BJ (cell line): ENCODE measurements at regions not wholly inside any gene's neighbourhood (a gene's known extent, or its start where the extent isn't known, plus 50 kb on each side); places are given as distances from the start of the nearest gene placed in this dataset.

Source experiments
- CTCF ChIA-PET: fragments of 350-600 bp; formaldehyde crosslinking; extraction: SDS; loops from one replicate; lab custom pipeline; 2021; ENCODE audit warnings: antibody characterized with exemption, inconsistent platforms; lab: Yijun Ruan, JAX
- POLR2A ChIA-PET: fragments of 300-600 bp; sonication (Branson Sonifier 250); formaldehyde crosslinking; extraction: SDS; loops from one replicate; lab custom pipeline; 2021; ENCODE audit warnings: antibody characterized with exemption; lab: Charles Lee
- DNase-seq: peaks from one replicate; pipeline ENCODE4 v3.0.0-alpha.2; 2011; ENCODE audit warnings: low read depth
- H3K27me3 ChIP-seq: 2 replicates; pipeline ENCODE4 v1.6.0; 2011; ENCODE audit warnings: low read length; ENCODE audit not compliant: control insufficient read depth, insufficient read depth
- H3K36me3 ChIP-seq: 2 replicates; pipeline ENCODE4 v1.5.1; 2011; ENCODE audit warnings: low read length; ENCODE audit not compliant: control insufficient read depth, insufficient read depth
- H3K4me3 ChIP-seq: 2 replicates; pipeline ENCODE4 v1.5.1; 2011; ENCODE audit warnings: low read depth, mild to moderate bottlenecking, control low read depth, low read length
- CTCF ChIP-seq: IDR thresholded peaks from 2 replicates; pipeline ENCODE4 v1.5.1; 2011; ENCODE audit warnings: low read depth, mild to moderate bottlenecking, control low read depth, inconsistent platforms, low read length, moderate library complexity; ENCODE audit not compliant: insufficient read depth

- Histone ChIP-seq H3K4me3 (no peak overlapping the region), H3K27me3 (no peaks in the 10 kb centered on the region), H3K36me3 (no peaks in the 10 kb centered on the region)
- CTCF ChIA-PET, result interaction anchor here (1.2 to 2.6 kb wide), 4 partner anchors 14 to 162 kb away, joined by 4 to 9 read pairs (median 4); no protein-coding TSS in a partner anchor
- no peak for DNase-seq
- POLR2A ChIA-PET, result interaction anchor here (0.9 to 1.8 kb wide), 2 partner anchors 9 to 16 kb away, joined by 8 to 10 read pairs; no protein-coding TSS in a partner anchor
- no peak for TF ChIP-seq CTCF
These were observed 138.0 kb upstream of the GLI2 start for GRCh38 chr2:120597595-120598193.

- TF ChIP-seq CTCF, result no peak
- Histone ChIP-seq H3K4me3 (no peak overlapping the region), H3K27me3 (no peaks in the 10 kb centered on the region), H3K36me3 (no peaks in the 10 kb centered on the region)
- POLR2A ChIA-PET, result interaction anchor here (0.6 kb wide), 1 partner anchor 9 kb away, joined by 4 read pairs; no protein-coding TSS in a partner anchor
- CTCF ChIA-PET, result interaction anchor here (1.6 kb wide), 1 partner anchor 13 kb away, joined by 5 read pairs; no protein-coding TSS in a partner anchor
- DNase-seq, result no peak
These were observed 137.3 kb upstream of the GLI2 start for GRCh38 chr2:120598416-120598815.

GRCh38 chr2:120599072-120599471 lies 136.6 kb upstream of the GLI2 start:
- Histone ChIP-seq H3K36me3 (no peaks in the 10 kb centered on the region), H3K4me3 (no peak overlapping the region), H3K27me3 (no peaks in the 10 kb centered on the region)
- no peak for TF ChIP-seq CTCF
- POLR2A ChIA-PET, result interaction anchor here (0.6 kb wide), 1 partner anchor 8 kb away, joined by 4 read pairs; no protein-coding TSS in a partner anchor
- DNase-seq, result no peak
- CTCF ChIA-PET, result interaction anchor here (1.6 kb wide), 1 partner anchor 12 kb away, joined by 5 read pairs; no protein-coding TSS in a partner anchor

- H3K4me3 ChIP-seq, result no peak overlapping the region
- ChIA-PET POLR2A (no interaction called here), CTCF (no interaction called here)
These were observed 136.0 kb upstream of the GLI2 start for GRCh38 chr2:120599656-120600055.

More at GRCh38 chr2:120599656-120600055, 136.0 kb upstream of the GLI2 start:
- Histone ChIP-seq H3K27me3 (no peaks in the 10 kb centered on the region), H3K36me3 (no peaks in the 10 kb centered on the region)
- TF ChIP-seq CTCF, result no peak
- no peak for DNase-seq
